ENCODE measurements at regions not wholly inside any gene's neighbourhood (a gene's known extent, or its start where the extent isn't known, plus 50 kb on each side); places are given as distances from the start of the nearest gene placed in this dataset.

DNA sequence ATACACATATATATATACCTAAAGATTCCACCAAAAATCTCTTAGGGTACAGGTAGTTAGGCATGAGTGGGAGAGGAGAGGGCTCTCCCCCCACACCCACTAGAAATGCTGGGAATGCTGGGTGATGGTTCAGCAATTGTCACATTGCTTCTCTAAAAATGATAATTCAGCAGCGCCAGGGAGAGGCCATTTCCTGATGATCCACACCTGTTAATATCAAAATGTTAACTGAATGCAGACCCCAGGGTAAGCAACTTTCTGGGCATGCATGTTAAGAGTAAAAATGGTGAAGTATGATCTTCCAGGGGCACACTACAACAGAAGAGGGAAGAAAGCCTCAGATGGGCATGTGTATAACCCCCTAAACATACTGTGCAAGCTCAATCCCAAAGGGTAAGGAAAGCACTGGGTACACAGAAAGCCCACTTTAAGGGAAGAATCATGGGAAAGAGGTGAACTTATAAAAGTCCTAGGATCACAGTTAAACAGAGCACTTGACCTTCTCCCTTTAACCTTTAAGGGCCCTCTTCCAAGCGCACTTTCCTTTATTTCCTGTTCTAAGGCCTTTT, 67.6 kb upstream of the GNAZ start:
- Histone ChIP-seq H3K4me3 (no peak overlapping the region), H3K27me3 (no peaks in the 10 kb centered on the region), H3K36me3 (no peaks in the 10 kb centered on the region), H3K27ac (no peak overlapping the region), H3K4me1 (ENCODE audit: insufficient read depth) (no peaks in the 10 kb centered on the region), H3K9me3 (no peaks in the 10 kb centered on the region)
- intact Hi-C loops (cut with DNase I): no loop called here
- WGBS, 3 donors: 77 to 79% (median 77%) methylated on average over 2 of the region's 2 CpGs
- DNase-seq: no peak
- TF ChIP-seq EP300 (IDR thresholded peaks at IDR 0.05) (no peak), POLR2A (IDR thresholded peaks at IDR 0.05) (no peak)
- TF ChIP-seq, protein P1, sequence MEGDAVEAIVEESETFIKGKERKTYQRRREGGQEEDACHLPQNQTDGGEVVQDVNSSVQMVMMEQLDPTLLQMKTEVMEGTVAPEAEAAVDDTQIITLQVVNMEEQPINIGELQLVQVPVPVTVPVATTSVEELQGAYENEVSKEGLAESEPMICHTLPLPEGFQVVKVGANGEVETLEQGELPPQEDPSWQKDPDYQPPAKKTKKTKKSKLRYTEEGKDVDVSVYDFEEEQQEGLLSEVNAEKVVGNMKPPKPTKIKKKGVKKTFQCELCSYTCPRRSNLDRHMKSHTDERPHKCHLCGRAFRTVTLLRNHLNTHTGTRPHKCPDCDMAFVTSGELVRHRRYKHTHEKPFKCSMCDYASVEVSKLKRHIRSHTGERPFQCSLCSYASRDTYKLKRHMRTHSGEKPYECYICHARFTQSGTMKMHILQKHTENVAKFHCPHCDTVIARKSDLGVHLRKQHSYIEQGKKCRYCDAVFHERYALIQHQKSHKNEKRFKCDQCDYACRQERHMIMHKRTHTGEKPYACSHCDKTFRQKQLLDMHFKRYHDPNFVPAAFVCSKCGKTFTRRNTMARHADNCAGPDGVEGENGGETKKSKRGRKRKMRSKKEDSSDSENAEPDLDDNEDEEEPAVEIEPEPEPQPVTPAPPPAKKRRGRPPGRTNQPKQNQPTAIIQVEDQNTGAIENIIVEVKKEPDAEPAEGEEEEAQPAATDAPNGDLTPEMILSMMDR (IDR thresholded peaks at IDR 0.05): no peak

DNA sequence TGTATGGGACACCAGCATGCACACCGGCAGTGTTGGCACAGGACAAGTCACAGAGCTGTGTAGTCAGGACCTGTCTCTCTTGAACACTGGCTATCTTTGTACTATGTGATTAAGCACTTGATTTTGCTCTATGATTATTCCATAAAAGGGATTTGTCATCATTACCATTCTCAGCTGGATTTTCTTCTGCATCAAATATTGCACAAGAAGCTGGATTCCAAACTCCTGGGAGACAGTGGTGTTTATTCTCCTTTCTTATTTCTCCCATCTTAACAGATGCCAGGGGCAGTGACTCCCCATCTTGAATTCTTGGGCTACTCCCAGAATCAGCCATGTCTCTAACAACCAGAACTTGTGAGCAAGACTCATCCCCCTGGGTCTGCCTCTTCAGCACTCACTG, 62.5 kb upstream of the GNAZ start:
- intact Hi-C loops (cut with DNase I): no loop called here
- H3K27me3 ChIP-seq: no peaks in the 10 kb centered on the region
- WGBS, 3 donors: 87 to 90% (median 90%) methylated on average over 1 of the region's 1 CpG
- H3K36me3 ChIP-seq: no peaks in the 10 kb centered on the region
- no peak for DNase-seq
- no peaks in the 10 kb centered on the region for H3K4me1 ChIP-seq (ENCODE audit: insufficient read depth)
- no peak overlapping the region for H3K27ac ChIP-seq
- TF ChIP-seq, protein P1 (IDR thresholded peaks at IDR 0.05): no peak
- TF ChIP-seq EP300 (IDR thresholded peaks at IDR 0.05) (no peak), POLR2A (IDR thresholded peaks at IDR 0.05) (no peak)
- H3K9me3 ChIP-seq: no peaks in the 10 kb centered on the region
- H3K4me3 ChIP-seq: no peak overlapping the region

DNA sequence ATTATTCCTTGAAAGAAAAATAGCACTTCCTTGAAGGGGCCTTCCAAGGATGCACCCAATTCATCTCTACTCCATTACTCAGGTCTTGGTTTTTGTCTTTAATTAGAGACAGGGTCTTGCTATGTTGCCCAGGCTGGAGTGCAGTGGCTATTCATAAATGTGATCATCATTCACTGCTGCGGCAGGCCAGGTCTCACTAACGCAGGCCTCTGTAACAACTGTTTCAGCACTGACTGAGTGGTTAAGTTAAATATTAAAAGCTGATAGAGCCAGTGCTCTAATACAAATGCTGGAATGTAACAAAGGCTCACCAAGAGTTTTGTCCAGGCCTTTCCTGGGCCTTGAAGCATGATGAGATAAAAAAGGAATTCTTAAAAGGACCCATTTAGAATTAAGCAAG, 61.4 kb upstream of the GNAZ start:
- Histone ChIP-seq H3K27me3 (no peaks in the 10 kb centered on the region), H3K4me1 (ENCODE audit: insufficient read depth) (no peaks in the 10 kb centered on the region), H3K27ac (no peak overlapping the region), H3K4me3 (no peak overlapping the region), H3K9me3 (no peaks in the 10 kb centered on the region), H3K36me3 (no peaks in the 10 kb centered on the region)
- WGBS, 3 donors: 73 to 85% (median 80%) methylated on average over 2 of the region's 2 CpGs
- DNase-seq: no peak
- TF ChIP-seq, protein P1 (IDR thresholded peaks at IDR 0.05): no peak
- TF ChIP-seq POLR2A (IDR thresholded peaks at IDR 0.05) (no peak), EP300 (IDR thresholded peaks at IDR 0.05) (no peak)
- intact Hi-C loops (cut with DNase I): no loop called here
